GM18507 (cell line): ENCODE measurements at regions not wholly inside any gene's neighbourhood (a gene's known extent, or its start where the extent isn't known, plus 50 kb on each side); places are given as distances from the start of the nearest gene placed in this dataset.
"Not testable (repeated sequence)": the region's sequence is repeated elsewhere in the genome, so short reads cannot be mapped to it uniquely, and the experiment has no call there.

Source experiments
- DNase-seq: peaks from one replicate; pipeline ENCODE4 v3.0.0; 2011; ENCODE audit warnings: low read depth; ENCODE audit not compliant: insufficient read length; ENCODE audit errors: extremely low spot score
- FAIRE-seq: peaks from 2 replicates; lab custom pipeline; 2011; peaks lifted over from hg19 to GRCh38; lab: Jason Lieb, UNC

- no peak for DNase-seq
- peak; percentile 73 for FAIRE-seq
Observed at GRCh38 chr2:215728504-215729065, 284.8 kb downstream of the MREG start.

GRCh38 chr2:215727507-215728503, 285.5 kb downstream of the MREG start:
- no peak for FAIRE-seq

GRCh38 chr2:215726070-215726469, 287.3 kb downstream of the MREG start:
- FAIRE-seq (no peak), DNase-seq (no peak)

More at GRCh38 chr2:215727507-215728503, 285.5 kb downstream of the MREG start:
- no peak for DNase-seq

- FAIRE-seq (no peak), DNase-seq (no peak)
Observed at GRCh38 chr2:215724146-215724545, 288.3 kb upstream of the FN1 start.

- FAIRE-seq (no peak), DNase-seq (no peak)
Observed at GRCh38 chr2:215723631-215724011, 287.8 kb upstream of the FN1 start.

- DNase-seq (no peak), FAIRE-seq (no peak)
Observed at GRCh38 chr2:215722986-215723630, 287.2 kb upstream of the FN1 start.

- FAIRE-seq (no peak), DNase-seq (no peak)
Observed at GRCh38 chr2:215722125-215722524, 286.3 kb upstream of the FN1 start.

GRCh38 chr2:215721515-215721914, 285.6 kb upstream of the FN1 start:
- not testable (repeated sequence) for FAIRE-seq, DNase-seq

GRCh38 chr2:215718890-215719289, 283.0 kb upstream of the FN1 start:
- FAIRE-seq (no peak), DNase-seq (no peak)

GRCh38 chr2:215718436-215718835, 282.6 kb upstream of the FN1 start:
- FAIRE-seq = no peak
- DNase-seq = no peak

GRCh38 chr2:215717501-215718381, 281.9 kb upstream of the FN1 start:
- DNase-seq = no peak
- FAIRE-seq = no peak

- no peak for FAIRE-seq
- no peak for DNase-seq
Observed at GRCh38 chr2:215716956-215717355, 281.1 kb upstream of the FN1 start.

- no peak for DNase-seq
- FAIRE-seq = no peak
Observed at GRCh38 chr2:215712871-215713790, 277.3 kb upstream of the FN1 start.

GRCh38 chr2:215712219-215712868, 276.5 kb upstream of the FN1 start:
- FAIRE-seq (no peak), DNase-seq (no peak)

- FAIRE-seq (no peak), DNase-seq (no peak)
Observed at GRCh38 chr2:215711471-215712034, 275.7 kb upstream of the FN1 start.

GRCh38 chr2:215707608-215708007, 271.7 kb upstream of the FN1 start:
- DNase-seq (no peak), FAIRE-seq (no peak)

GRCh38 chr2:215705771-215706361, 270.0 kb upstream of the FN1 start:
- no peak for DNase-seq
- FAIRE-seq = no peak
